ENCODE measurements at regions not wholly inside any gene's neighbourhood (a gene's known extent, or its start where the extent isn't known, plus 50 kb on each side); places are given as distances from the start of the nearest gene placed in this dataset.

GRCh38 chr19:28887920-28888618 is 324.9 kb downstream of the UQCRFS1 start:
- Mint-ChIP-seq H3K27me3 (no peaks in the 10 kb centered on the region), H3K27ac (no peak overlapping the region), H3K4me1 (no peaks in the 10 kb centered on the region), H3K36me3 (ENCODE audit: low read depth) (no peaks in the 10 kb centered on the region), H3K9me3 (no peaks in the 10 kb centered on the region), H3K4me3 (no peak overlapping the region)
- intact Hi-C loops (cut with micrococcal nuclease) = no loop called here
- DNase-seq = no peak

DNA sequence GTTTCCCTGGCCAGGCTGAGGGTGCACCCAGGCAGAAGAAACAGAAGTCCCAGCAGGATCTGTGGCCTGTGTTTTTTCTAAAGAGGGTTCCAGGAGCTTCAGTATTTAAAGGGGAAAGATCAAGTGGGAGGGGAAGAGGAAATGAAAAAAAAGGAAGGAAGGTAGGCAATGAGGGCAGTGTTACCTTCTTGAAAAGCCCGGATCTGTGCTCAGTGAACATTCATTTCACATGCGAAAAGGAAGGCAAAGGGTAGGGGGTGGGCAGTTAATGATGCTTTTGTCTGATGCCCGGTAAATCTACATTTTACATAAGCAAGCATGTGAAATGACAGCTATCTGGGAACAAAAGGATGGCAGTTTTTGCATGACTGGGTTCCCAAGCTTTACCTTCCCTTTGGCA is 326.2 kb downstream of the UQCRFS1 start:
- Mint-ChIP-seq H3K36me3 (ENCODE audit: low read depth) (no peaks in the 10 kb centered on the region), H3K4me1 (no peaks in the 10 kb centered on the region), H3K27ac (no peak overlapping the region), H3K27me3 (no peaks in the 10 kb centered on the region), H3K4me3 (no peak overlapping the region), H3K9me3 (no peaks in the 10 kb centered on the region)
- DNase-seq = no peak
- intact Hi-C loops (cut with micrococcal nuclease) = no loop called here

GRCh38 chr19:28885965-28886364 is 327.0 kb downstream of the UQCRFS1 start:
- intact Hi-C loops (cut with micrococcal nuclease) = no loop called here
- Mint-ChIP-seq H3K36me3 (ENCODE audit: low read depth) (no peaks in the 10 kb centered on the region), H3K27me3 (peaks cover 3% of the 10 kb centered on the region), H3K4me1 (no peaks in the 10 kb centered on the region), H3K9me3 (no peaks in the 10 kb centered on the region), H3K27ac (no peak overlapping the region), H3K4me3 (no peak overlapping the region)
- DNase-seq = no peak

- no peak for DNase-seq
Measured at GRCh38 chr19:28884786-28885476, 328.0 kb downstream of the UQCRFS1 start.

DNA sequence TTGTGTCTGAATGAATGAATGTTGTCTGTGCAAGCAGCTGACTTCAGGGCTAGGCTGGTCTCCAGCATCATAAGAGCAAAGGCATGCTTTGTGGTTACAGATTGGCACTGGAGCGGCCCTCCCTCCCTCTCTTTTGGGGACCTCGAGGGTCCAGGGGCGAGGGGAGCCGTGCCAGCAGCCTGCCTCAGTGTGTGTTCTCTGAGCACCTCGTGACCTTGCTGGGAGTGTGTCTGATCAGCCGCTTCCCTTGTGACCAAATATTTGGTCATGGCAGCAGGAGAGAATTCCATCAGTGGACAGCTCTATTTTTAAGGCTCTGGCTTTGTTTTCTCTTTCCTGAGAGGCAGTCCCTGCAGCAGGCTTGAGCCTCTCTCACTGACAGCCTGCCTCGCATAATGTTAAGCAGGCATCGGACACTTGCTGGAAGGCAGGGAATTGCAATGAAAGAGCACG is 329.7 kb downstream of the UQCRFS1 start:
- no peaks in the 10 kb centered on the region for H3K36me3 Mint-ChIP-seq (ENCODE audit: low read depth)
- peaks cover 3% of the 10 kb centered on the region for H3K27me3 Mint-ChIP-seq
- no peak overlapping the region for H3K4me3 Mint-ChIP-seq
- intact Hi-C loops (cut with micrococcal nuclease) = no loop called here
- no peaks in the 10 kb centered on the region for H3K9me3 Mint-ChIP-seq
- H3K27ac Mint-ChIP-seq = no peak overlapping the region
- no peak for DNase-seq
- H3K4me1 Mint-ChIP-seq = no peaks in the 10 kb centered on the region

More at GRCh38 chr19:28884786-28885476, 328.0 kb downstream of the UQCRFS1 start:
- no peaks in the 10 kb centered on the region for H3K9me3 Mint-ChIP-seq
- H3K4me3 Mint-ChIP-seq = no peak overlapping the region
- no peak overlapping the region for H3K27ac Mint-ChIP-seq
- peaks cover 3% of the 10 kb centered on the region for H3K27me3 Mint-ChIP-seq
- H3K36me3 Mint-ChIP-seq (ENCODE audit: low read depth) = no peaks in the 10 kb centered on the region
- no peaks in the 10 kb centered on the region for H3K4me1 Mint-ChIP-seq
- intact Hi-C loops (cut with micrococcal nuclease) = no loop called here

DNA sequence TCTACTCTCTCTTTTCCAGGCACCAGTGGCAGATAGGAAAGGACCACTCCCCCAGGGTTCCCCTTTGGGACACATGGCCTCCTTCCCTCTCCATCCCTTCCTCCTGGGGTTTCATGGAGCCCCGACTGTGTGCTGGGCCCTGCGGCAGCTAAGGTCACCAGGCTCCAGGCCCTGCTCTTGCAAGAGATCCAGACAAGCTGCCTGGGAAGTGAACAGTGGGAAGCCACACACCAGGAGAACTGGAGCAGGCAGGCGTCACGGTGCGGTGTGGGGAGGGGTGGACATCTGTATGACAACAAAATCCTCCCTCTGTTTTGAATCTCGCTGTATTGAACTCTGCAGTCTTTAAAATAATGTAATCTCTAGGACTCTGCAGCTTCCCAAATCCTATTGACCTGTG is 330.1 kb downstream of the UQCRFS1 start:
- H3K27ac Mint-ChIP-seq = no peak overlapping the region
- H3K4me3 Mint-ChIP-seq = no peak overlapping the region
- no peaks in the 10 kb centered on the region for H3K9me3 Mint-ChIP-seq
- no peak for DNase-seq
- peaks cover 3% of the 10 kb centered on the region for H3K27me3 Mint-ChIP-seq
- H3K36me3 Mint-ChIP-seq (ENCODE audit: low read depth) = no peaks in the 10 kb centered on the region
- no peaks in the 10 kb centered on the region for H3K4me1 Mint-ChIP-seq
- intact Hi-C loops (cut with micrococcal nuclease) = no loop called here

DNA sequence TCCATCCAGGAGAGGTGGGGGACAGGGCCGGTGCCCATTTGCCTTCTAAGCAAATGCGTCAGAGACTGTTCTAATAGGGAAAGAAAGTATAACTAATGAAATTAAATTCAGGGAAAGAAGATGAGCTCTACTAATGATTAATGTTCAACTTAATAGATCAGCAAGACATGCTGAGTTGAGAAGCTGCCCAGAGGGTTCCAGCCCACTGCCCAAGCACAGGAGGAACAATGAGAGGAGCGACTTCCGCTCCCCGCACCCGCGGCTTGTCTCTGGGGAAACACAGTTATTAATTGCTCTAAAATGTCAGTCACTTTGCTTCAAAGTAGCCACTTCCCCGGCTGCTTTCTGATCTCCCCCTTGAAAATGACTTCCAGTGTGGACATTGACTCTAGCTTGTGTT is 331.3 kb downstream of the UQCRFS1 start:
- H3K4me3 Mint-ChIP-seq = no peak overlapping the region
- intact Hi-C loops (cut with micrococcal nuclease) = no loop called here
- H3K9me3 Mint-ChIP-seq = no peaks in the 10 kb centered on the region
- H3K4me1 Mint-ChIP-seq = no peaks in the 10 kb centered on the region
- no peak for DNase-seq
- H3K27ac Mint-ChIP-seq = no peak overlapping the region
- H3K36me3 Mint-ChIP-seq (ENCODE audit: low read depth) = no peaks in the 10 kb centered on the region
- peaks cover 3% of the 10 kb centered on the region for H3K27me3 Mint-ChIP-seq

DNA sequence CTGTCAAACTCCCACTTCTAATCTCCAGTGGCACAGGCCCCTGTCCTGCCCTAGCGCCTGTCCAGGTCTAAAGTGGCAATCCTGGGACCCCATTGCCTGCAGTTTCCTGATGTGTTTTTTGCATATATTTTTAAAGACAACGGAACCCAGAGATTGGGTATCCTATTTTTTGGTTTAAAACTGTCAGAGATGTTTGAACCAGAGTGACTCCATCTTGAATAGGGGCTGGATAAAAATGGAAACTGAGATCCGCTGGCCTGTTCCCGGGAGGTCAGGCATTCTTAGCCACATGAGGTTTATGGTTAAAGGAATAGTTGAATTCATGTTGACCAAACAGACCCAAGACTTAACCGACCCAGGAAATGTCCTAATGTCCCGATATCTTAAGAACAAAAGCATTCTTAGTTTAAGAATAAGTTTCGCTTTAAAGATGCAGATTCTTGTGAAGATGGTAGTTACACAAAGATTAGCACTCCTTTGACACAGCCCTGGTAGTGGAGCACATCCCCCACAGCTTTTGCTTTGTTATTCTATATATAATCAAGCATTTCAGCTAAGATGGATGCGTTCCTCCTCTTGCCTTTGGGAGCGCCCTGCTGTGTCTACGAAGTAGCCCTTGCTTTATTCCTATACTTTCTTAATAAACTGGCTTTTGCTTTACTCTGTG is 332.1 kb downstream of the UQCRFS1 start:
- H3K27ac Mint-ChIP-seq = no peak overlapping the region
- no peaks in the 10 kb centered on the region for H3K36me3 Mint-ChIP-seq (ENCODE audit: low read depth)
- H3K27me3 Mint-ChIP-seq = peaks cover 3% of the 10 kb centered on the region
- no peaks in the 10 kb centered on the region for H3K9me3 Mint-ChIP-seq
- intact Hi-C loops (cut with micrococcal nuclease) = no loop called here
- H3K4me3 Mint-ChIP-seq = no peak overlapping the region
- no peaks in the 10 kb centered on the region for H3K4me1 Mint-ChIP-seq
- no peak for DNase-seq

GRCh38 chr19:28878862-28879566 is 333.9 kb downstream of the UQCRFS1 start:
- no peaks in the 10 kb centered on the region for H3K9me3 Mint-ChIP-seq
- H3K4me1 Mint-ChIP-seq = no peaks in the 10 kb centered on the region
- H3K36me3 Mint-ChIP-seq (ENCODE audit: low read depth) = no peaks in the 10 kb centered on the region
- intact Hi-C loops (cut with micrococcal nuclease) = loop anchor here (1.0 kb wide), 1 partner anchor 142 kb away; no protein-coding TSS in a partner anchor
- H3K27me3 Mint-ChIP-seq = peaks cover 3% of the 10 kb centered on the region
- DNase-seq = peak; percentile 88
- no peak overlapping the region for H3K4me3 Mint-ChIP-seq
- H3K27ac Mint-ChIP-seq = no peak overlapping the region

GRCh38 chr19:28876609-28877123 is 336.3 kb downstream of the UQCRFS1 start:
- Mint-ChIP-seq H3K4me3 (no peak overlapping the region), H3K4me1 (no peaks in the 10 kb centered on the region)
- intact Hi-C loops (cut with micrococcal nuclease) = no loop called here

DNA sequence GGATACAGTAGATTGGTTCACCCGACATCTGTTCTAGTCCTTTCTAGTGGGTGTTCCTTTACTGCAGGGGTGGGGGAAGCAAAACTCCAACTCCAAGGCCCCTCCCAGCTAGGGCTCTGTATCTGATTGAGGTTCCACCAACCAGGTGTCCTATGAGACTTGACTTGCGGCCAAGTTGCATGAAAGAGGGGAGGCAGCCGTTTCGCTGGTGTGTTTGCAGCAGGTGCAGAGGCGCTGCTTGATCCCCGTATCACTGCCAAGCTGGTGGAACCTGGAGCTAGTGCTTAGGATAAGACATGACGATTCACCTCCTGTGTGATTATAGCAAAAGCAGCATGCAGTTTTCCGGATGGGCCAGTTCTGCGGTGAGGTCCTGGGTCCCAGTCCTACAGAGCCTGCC is 338.2 kb downstream of the UQCRFS1 start:
- Mint-ChIP-seq H3K27me3 (no peaks in the 10 kb centered on the region), H3K4me3 (no peak overlapping the region), H3K36me3 (ENCODE audit: low read depth) (no peaks in the 10 kb centered on the region), H3K4me1 (no peaks in the 10 kb centered on the region), H3K9me3 (no peaks in the 10 kb centered on the region), H3K27ac (no peak overlapping the region)
- intact Hi-C loops (cut with micrococcal nuclease) = no loop called here
- DNase-seq = no peak

More at GRCh38 chr19:28876609-28877123, 336.3 kb downstream of the UQCRFS1 start:
- Mint-ChIP-seq H3K27ac (no peak overlapping the region), H3K27me3 (peaks cover 3% of the 10 kb centered on the region), H3K9me3 (no peaks in the 10 kb centered on the region), H3K36me3 (ENCODE audit: low read depth) (no peaks in the 10 kb centered on the region)
- DNase-seq = no peak

- no peaks in the 10 kb centered on the region for H3K27me3 Mint-ChIP-seq
- no peak for DNase-seq
Measured at GRCh38 chr19:28873301-28873700, 339.6 kb downstream of the UQCRFS1 start.

DNA sequence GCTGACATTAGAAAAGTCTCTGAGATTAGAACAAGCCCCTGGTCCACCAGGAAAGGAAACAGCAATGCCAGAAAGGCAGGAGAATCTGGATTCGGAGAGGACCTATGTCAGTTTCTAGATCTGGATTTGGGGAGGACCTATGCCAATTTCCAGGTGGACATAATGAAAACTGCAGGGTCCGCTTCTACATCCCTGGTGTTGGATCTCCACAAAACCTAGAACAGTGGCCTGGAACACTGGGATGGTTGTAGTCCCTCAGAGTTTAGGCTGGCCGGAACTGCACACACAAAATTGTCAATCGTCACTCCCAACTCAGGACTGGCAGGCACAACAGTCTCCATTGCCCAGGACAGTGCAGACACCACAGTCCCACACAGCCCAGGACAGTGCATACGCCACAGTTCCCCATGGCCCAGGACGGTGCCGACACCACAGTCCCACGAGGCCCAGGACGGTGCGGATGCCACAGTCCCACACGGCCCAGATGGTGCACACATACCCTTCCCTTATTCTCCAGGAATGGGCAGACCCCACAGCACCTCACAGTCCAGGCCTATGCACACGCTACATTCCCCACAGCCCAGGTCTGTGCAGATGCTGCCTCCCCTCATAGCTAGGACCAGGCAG is 341.7 kb downstream of the UQCRFS1 start:
- no peaks in the 10 kb centered on the region for H3K9me3 Mint-ChIP-seq
- intact Hi-C loops (cut with micrococcal nuclease) = no loop called here
- no peaks in the 10 kb centered on the region for H3K27me3 Mint-ChIP-seq
- no peak for DNase-seq
- H3K4me1 Mint-ChIP-seq = no peaks in the 10 kb centered on the region
- no peak overlapping the region for H3K27ac Mint-ChIP-seq
- no peaks in the 10 kb centered on the region for H3K36me3 Mint-ChIP-seq (ENCODE audit: low read depth)
- H3K4me3 Mint-ChIP-seq = no peak overlapping the region

More at GRCh38 chr19:28873301-28873700, 339.6 kb downstream of the UQCRFS1 start:
- no peak overlapping the region for H3K4me3 Mint-ChIP-seq
- H3K27ac Mint-ChIP-seq = no peak overlapping the region
- no peaks in the 10 kb centered on the region for H3K36me3 Mint-ChIP-seq (ENCODE audit: low read depth)
- H3K9me3 Mint-ChIP-seq = no peaks in the 10 kb centered on the region
- no peaks in the 10 kb centered on the region for H3K4me1 Mint-ChIP-seq
- intact Hi-C loops (cut with micrococcal nuclease) = no loop called here

All from activated CD4-positive, alpha-beta T cell treated with anti-CD3 and anti-CD28 coated beads, Interleukin-2, amount 10 ng/mL, durations not matched to agents 24 days and 14 days (primary cell).